Gastroesophageal sphincter (tissue), 4 donors: ENCODE measurements at regions not wholly inside any gene's neighbourhood (a gene's known extent, or its start where the extent isn't known, plus 50 kb on each side); places are given as distances from the start of the nearest gene placed in this dataset.
"Not testable (repeated sequence)": the region's sequence is repeated elsewhere in the genome, so short reads cannot be mapped to it uniquely, and the experiment has no call there.

ENCODE experiments used
- ATAC-seq: fragments of 150-250 bp; one replicate; pipeline ENCODE4 v1.9.1; 2016; ENCODE audit warnings: mild to moderate bottlenecking, moderate library complexity
- H3K27ac ChIP-seq, 4 donors: fragments of 200-600 bp; sonication (generic) in 3 of 4; 1 replicate in 3 of 4; 2 replicates in 1 of 4; pipeline ENCODE4 v1.5.1; 2016 to 2019
- H3K27me3 ChIP-seq: fragments of 200-600 bp; sonication (generic); one replicate; pipeline ENCODE4 v1.5.1; 2019
- H3K36me3 ChIP-seq, 2 donors: fragments of 200-600 bp; sonication (generic); one replicate each; pipeline ENCODE4 v1.5.1; 2019; ENCODE audit warnings: control low read depth in 1 of 2
- H3K4me1 ChIP-seq, 3 donors: fragments of 200-600 bp; sonication (generic); 1 replicate in 2 of 3; 2 replicates in 1 of 3; pipeline ENCODE4 v1.5.1; 2016 to 2019; ENCODE audit warnings: control low read depth in 2 of 3
- H3K4me3 ChIP-seq, 2 donors: fragments of 200-600 bp; sonication (generic); one replicate each; pipeline ENCODE4 v1.5.1; 2019; ENCODE audit warnings: mild to moderate bottlenecking in 1 of 2, moderate library complexity in 1 of 2
- H3K9me3 ChIP-seq, 3 donors: fragments of 200-600 bp; sonication (generic); one replicate each; pipeline ENCODE4 v1.5.1; 2017 to 2019; ENCODE audit warnings: control low read depth in 2 of 3
- EP300 ChIP-seq: sonication (generic); formaldehyde crosslinking; IDR thresholded peaks from one replicate; pipeline ENCODE4 v1.6.1; 2017; ENCODE audit warnings: antibody characterized with exemption, mild to moderate bottlenecking
- POLR2A ChIP-seq, 2 donors: fragments of 450-650 bp; IDR thresholded peaks; one replicate each; pipeline ENCODE4 v1.6.1; 2017; ENCODE audit warnings: antibody characterized with exemption in 2 of 2, mild to moderate bottlenecking in 2 of 2, moderate library complexity in 1 of 2
- POLR2AphosphoS5 ChIP-seq: sonication (generic); formaldehyde crosslinking; IDR thresholded peaks from one replicate; pipeline ENCODE4 v1.6.1; 2017; ENCODE audit warnings: antibody characterized with exemption
- WGBS, 2 donors: methylation state at CpG; one replicate each; pipeline ENCODE4 v1.1.5; 2018; ENCODE audit warnings: low coverage in 1 of 2; 5-methylcytosine and 5-hydroxymethylcytosine counted together
- TF ChIP-seq, protein P1 (sequence below), 4 experiments: fragments of 200-600 bp in 2 of 4; fragments of 450-650 bp in 2 of 4; sonication (generic) in 1 of 4; IDR thresholded peaks; one replicate each; pipeline ENCODE4 v1.5.1; 2017 to 2019; ENCODE audit warnings: antibody characterized with exemption in 4 of 4, mild to moderate bottlenecking in 2 of 4, moderate library complexity in 2 of 4

DNA sequence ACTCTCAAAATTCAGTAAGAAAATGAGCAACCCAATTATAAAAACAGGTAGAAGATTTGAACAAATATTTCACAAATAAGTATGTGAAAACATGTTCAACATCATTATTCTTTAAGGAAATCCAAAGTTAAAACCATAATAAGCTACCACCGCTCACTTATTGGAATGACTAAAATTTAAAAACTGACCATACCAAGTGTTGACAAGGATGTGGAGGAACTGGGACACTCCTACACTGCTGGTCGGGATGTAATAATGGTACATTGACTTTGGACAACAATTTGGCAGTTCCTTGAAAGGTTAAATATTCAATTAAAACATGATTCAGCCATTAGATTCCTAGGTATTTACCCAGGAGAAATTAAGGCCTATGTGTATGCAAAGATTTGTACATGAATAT, 336.5 kb downstream of the IRS1 start:
- 95 to 97% methylated on average over 2 of the region's 2 CpGs for WGBS, 2 donors

DNA sequence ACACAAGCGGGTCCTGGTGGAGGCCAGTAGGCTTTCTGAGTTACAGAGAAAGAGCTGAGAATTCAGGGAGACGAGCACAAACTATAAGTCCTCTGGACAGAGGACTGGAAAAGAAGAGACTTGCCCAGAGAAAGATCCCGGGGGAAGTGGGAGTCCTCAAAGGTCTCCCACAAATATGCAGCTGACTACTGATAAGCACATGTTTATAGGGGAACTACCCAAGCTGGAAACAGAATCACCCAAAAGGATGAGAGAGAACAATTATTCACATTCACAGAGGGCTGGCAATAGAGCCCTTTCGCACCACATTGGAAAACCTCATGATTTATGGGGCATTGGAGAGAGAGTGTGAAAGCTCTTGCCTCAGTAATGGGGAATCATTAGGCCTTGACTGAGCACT, 337.6 kb downstream of the IRS1 start:
- WGBS, 2 donors, result 60 to 82% methylated on average over 2 to 4 of the region's 4 CpGs
- Histone ChIP-seq H3K4me1 (no peaks in the 10 kb centered on the region), H3K4me3 (no peak overlapping the region), H3K36me3 (no peaks in the 10 kb centered on the region), H3K9me3 (peaks cover 0 to 5% (median 0%) of the 10 kb centered on the region in 3 donors), H3K27me3 (no peaks in the 10 kb centered on the region), H3K27ac (no peak overlapping the region)
- no peak for ATAC-seq
- TF ChIP-seq POLR2A (IDR thresholded peaks at IDR 0.05), result no peak
- TF ChIP-seq, protein P1, sequence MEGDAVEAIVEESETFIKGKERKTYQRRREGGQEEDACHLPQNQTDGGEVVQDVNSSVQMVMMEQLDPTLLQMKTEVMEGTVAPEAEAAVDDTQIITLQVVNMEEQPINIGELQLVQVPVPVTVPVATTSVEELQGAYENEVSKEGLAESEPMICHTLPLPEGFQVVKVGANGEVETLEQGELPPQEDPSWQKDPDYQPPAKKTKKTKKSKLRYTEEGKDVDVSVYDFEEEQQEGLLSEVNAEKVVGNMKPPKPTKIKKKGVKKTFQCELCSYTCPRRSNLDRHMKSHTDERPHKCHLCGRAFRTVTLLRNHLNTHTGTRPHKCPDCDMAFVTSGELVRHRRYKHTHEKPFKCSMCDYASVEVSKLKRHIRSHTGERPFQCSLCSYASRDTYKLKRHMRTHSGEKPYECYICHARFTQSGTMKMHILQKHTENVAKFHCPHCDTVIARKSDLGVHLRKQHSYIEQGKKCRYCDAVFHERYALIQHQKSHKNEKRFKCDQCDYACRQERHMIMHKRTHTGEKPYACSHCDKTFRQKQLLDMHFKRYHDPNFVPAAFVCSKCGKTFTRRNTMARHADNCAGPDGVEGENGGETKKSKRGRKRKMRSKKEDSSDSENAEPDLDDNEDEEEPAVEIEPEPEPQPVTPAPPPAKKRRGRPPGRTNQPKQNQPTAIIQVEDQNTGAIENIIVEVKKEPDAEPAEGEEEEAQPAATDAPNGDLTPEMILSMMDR (IDR thresholded peaks at IDR 0.05), result no peak
- TF ChIP-seq EP300, result no peak
- TF ChIP-seq POLR2AphosphoS5, result no peak

More for the DNA sequence above, 336.5 kb downstream of the IRS1 start:
- Histone ChIP-seq H3K4me3 (no peak overlapping the region), H3K36me3 (no peaks in the 10 kb centered on the region), H3K4me1 (no peaks in the 10 kb centered on the region), H3K27ac (no peak overlapping the region), H3K27me3 (no peaks in the 10 kb centered on the region), H3K9me3 (peaks cover 0 to 5% (median 0%) of the 10 kb centered on the region in 3 donors)
- ATAC-seq, result no peak
- TF ChIP-seq POLR2AphosphoS5 (no peak), POLR2A (IDR thresholded peaks at IDR 0.05) (no peak), EP300 (no peak)
- TF ChIP-seq, protein P1 (IDR thresholded peaks at IDR 0.05), result no peak

DNA sequence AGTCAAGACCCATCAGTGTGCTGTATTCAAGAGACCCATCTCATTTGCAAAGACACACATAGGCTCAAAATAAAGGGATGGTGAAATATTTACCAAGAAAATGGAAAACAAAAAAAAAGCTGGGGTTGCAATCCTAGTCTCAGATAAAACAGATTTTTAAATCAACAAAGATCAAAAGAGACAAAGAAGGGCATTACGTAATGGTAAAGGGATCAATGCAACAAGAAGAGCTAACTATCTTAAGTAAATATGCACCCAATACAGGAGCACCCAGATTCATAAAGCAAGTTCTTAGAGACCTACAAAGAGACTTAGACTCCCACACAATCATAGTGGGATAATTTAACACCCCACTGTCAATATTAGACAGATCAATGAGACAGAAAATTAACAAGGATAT, 343.5 kb downstream of the IRS1 start:
- not testable (repeated sequence) for ATAC-seq, H3K9me3 ChIP-seq, H3K36me3 ChIP-seq, H3K27me3 ChIP-seq, H3K4me1 ChIP-seq, H3K4me3 ChIP-seq, H3K27ac ChIP-seq
- WGBS, 2 donors, result 100% methylated on average over 1 of the region's 1 CpG

DNA sequence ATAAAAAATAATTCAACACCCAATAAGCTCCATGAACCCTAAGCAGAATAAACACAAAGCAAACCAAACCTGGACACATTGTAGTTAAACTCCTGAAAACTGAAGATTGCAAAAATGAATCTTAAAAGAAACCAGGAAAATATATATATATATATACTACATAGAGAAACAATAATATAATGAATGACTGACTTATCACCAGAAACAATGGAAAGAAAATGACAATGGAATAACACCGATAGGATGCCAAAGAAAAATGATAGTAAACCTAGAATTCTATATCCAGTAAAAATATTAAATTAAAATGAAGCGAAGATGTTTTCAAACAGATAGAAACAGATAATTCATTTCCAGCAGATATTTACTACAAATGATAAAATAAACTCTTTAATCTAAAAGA, 346.9 kb downstream of the IRS1 start:
- no peak overlapping the region for H3K4me3 ChIP-seq
- H3K27me3 ChIP-seq, result no peaks in the 10 kb centered on the region
- no peaks in the 10 kb centered on the region for H3K4me1 ChIP-seq
- 94 to 100% methylated on average over 2 of the region's 2 CpGs for WGBS, 2 donors
- H3K36me3 ChIP-seq, result no peaks in the 10 kb centered on the region
- TF ChIP-seq POLR2AphosphoS5, result no peak
- TF ChIP-seq EP300, result no peak
- TF ChIP-seq POLR2A (IDR thresholded peaks at IDR 0.05), result no peak
- TF ChIP-seq, protein P1 (IDR thresholded peaks at IDR 0.05), result no peak
- H3K27ac ChIP-seq, result no peak overlapping the region
- peaks cover 0 to 10% (median 0%) of the 10 kb centered on the region in 3 donors for H3K9me3 ChIP-seq
- ATAC-seq, result no peak

DNA sequence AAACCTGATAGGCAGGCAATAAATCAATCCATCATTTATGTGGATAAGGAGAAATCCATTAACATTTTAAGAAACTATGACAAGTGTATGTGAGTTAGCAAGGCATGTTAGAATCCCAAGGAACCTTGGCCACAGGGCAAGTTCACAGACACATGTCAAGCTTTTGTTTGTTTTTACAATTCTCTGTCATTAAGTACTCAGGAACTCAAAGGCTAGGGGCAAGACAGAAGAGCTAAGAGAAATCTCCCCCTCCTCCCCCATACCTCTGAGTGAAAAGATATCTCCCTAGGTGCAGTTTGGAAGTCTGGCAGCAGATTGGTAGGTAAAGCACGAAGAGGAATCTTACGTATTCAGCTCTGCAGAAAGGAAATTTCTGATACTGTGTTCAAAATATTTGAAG, 348.1 kb downstream of the IRS1 start:
- no peak for ATAC-seq
- WGBS, 2 donors, result 82 to 83% methylated on average over 2 of the region's 2 CpGs
- H3K4me1 ChIP-seq, result peaks cover 0 to under 1% (median 0%) of the 10 kb centered on the region in 3 donors
- TF ChIP-seq POLR2A (IDR thresholded peaks at IDR 0.05), result no peak
- no peak for TF ChIP-seq POLR2AphosphoS5
- no peak for TF ChIP-seq EP300
- TF ChIP-seq, protein P1 (IDR thresholded peaks at IDR 0.05), result no peak
- H3K9me3 ChIP-seq, result peaks cover 0 to 10% (median 0%) of the 10 kb centered on the region in 3 donors
- H3K4me3 ChIP-seq, result no peak overlapping the region
- no peak overlapping the region for H3K27ac ChIP-seq
- H3K36me3 ChIP-seq, result no peaks in the 10 kb centered on the region
- H3K27me3 ChIP-seq, result no peaks in the 10 kb centered on the region
